Osteoblast (primary cell): ENCODE measurements at regions not wholly inside any gene's neighbourhood (a gene's known extent, or its start where the extent isn't known, plus 50 kb on each side); places are given as distances from the start of the nearest gene placed in this dataset.

Experiments used
- DNase-seq: peaks from one replicate; pipeline ENCODE4 v3.0.0; 2011; ENCODE audit warnings: low spot score, mixed read lengths; ENCODE audit not compliant: insufficient read length; ENCODE audit errors: missing footprints
- H2AFZ ChIP-seq: 2 replicates; pipeline ENCODE4 v1.6.0; 2011; ENCODE audit warnings: mild to moderate bottlenecking, low read length
- H3K27ac ChIP-seq: 2 replicates; pipeline ENCODE4 v1.5.1; 2011; ENCODE audit warnings: mild to moderate bottlenecking, low read depth, low read length, moderate library complexity
- H3K27me3 ChIP-seq: 2 replicates; pipeline ENCODE4 v1.6.0; 2012; ENCODE audit warnings: mild to moderate bottlenecking, control low read depth, inconsistent platforms, low read length, moderate library complexity; ENCODE audit not compliant: insufficient read depth
- H3K36me3 ChIP-seq: 2 replicates; pipeline ENCODE4 v1.5.1; 2011; ENCODE audit warnings: mild to moderate bottlenecking, low read length, control low read depth, moderate library complexity; ENCODE audit not compliant: insufficient read depth
- H3K4me1 ChIP-seq: 2 replicates; pipeline ENCODE4 v1.5.1; 2011; ENCODE audit warnings: mild to moderate bottlenecking, low read length, control low read depth, moderate library complexity; ENCODE audit not compliant: insufficient read depth
- H3K4me2 ChIP-seq: 2 replicates; pipeline ENCODE4 v1.6.0; 2011; ENCODE audit warnings: mild to moderate bottlenecking, low read length; ENCODE audit not compliant: insufficient read depth
- H3K4me3 ChIP-seq: fragments of 200-600 bp; sonication (generic); 3 replicates; pipeline ENCODE4 v1.5.1; 2012; ENCODE audit warnings: mild to moderate bottlenecking, low read length, inconsistent platforms; ENCODE audit not compliant: insufficient read depth
- H3K79me2 ChIP-seq: 2 replicates; pipeline ENCODE4 v1.6.0; 2012; ENCODE audit warnings: mild to moderate bottlenecking, low read length, control low read depth, inconsistent platforms; ENCODE audit not compliant: insufficient read depth
- H3K9me3 ChIP-seq: 2 replicates; pipeline ENCODE4 v1.5.1; 2011; ENCODE audit warnings: low read depth, low read length, control low read depth
- H4K20me1 ChIP-seq: 2 replicates; pipeline ENCODE4 v1.6.0; 2012; ENCODE audit warnings: mild to moderate bottlenecking, low read length, control low read depth; ENCODE audit not compliant: insufficient read depth
- CTCF ChIP-seq: IDR thresholded peaks from 2 replicates; pipeline ENCODE4 v1.5.1; 2011; ENCODE audit warnings: mild to moderate bottlenecking, low read depth, low read length, moderate library complexity; ENCODE audit errors: extremely low read depth

DNA sequence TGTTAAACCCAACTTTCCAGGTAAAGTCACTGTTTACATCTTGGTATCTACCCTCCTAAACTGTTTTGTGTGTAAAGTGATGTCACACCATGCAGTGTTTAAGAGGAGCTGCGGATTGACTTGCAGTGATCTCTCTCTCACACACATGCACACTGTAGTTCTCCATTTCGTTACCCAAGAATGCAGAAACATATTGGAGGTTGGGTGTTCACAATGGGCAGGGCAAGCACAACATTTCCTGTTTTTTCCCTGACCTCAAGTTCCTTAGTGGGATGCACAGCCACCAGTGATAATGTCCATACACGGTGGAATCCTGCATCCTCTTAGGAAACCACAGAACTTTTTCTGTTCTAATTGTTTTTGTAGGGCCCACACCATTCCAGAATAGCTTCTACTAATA is 85.3 kb upstream of the CFAP20DC start:
- no peak for TF ChIP-seq CTCF

DNA sequence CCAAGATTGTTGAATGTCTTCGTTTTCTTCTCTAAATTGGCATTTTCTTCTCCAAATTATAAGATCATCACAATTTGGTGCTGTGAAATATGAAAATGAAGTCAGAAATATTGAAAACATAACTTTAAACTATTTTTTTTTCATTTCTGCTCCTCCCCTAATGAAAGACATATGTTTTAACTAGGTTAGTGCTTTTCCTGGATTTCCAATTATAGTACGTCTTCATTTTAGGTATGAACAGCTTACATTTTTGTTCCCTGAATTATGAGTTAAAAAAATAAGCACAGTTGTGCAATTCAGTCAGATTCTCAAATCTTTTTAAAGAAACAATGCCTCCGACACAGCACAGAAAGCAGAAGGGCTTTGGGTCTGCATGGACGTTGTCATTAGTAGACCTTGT is 83.5 kb upstream of the CFAP20DC start:
- Histone ChIP-seq H3K9me3 (no peaks in the 10 kb centered on the region), H3K79me2 (no peaks in the 10 kb centered on the region), H3K4me3 (no peak overlapping the region), H3K27ac (no peak overlapping the region), H3K4me1 (peaks cover 4% of the 10 kb centered on the region), H3K36me3 (no peaks in the 10 kb centered on the region), H4K20me1 (no peaks in the 10 kb centered on the region), H3K4me2 (peak overlapping the region; percentile 58), H2AFZ (peak overlapping the region; percentile 51), H3K27me3 (no peaks in the 10 kb centered on the region)
- no peak for TF ChIP-seq CTCF
- peak; percentile 76 for DNase-seq

More for the DNA sequence above, 85.3 kb upstream of the CFAP20DC start:
- no peak for DNase-seq
- Histone ChIP-seq H3K4me3 (no peak overlapping the region), H3K27me3 (no peaks in the 10 kb centered on the region), H4K20me1 (no peaks in the 10 kb centered on the region), H2AFZ (no peak overlapping the region), H3K79me2 (no peaks in the 10 kb centered on the region), H3K4me2 (no peak overlapping the region), H3K36me3 (no peaks in the 10 kb centered on the region), H3K27ac (no peak overlapping the region), H3K9me3 (no peaks in the 10 kb centered on the region), H3K4me1 (peaks cover 4% of the 10 kb centered on the region)

GRCh38 chr3:59131016-59131766 is 81.4 kb upstream of the CFAP20DC start:
- no peaks in the 10 kb centered on the region for H4K20me1 ChIP-seq
- H3K9me3 ChIP-seq: no peaks in the 10 kb centered on the region
- no peaks in the 10 kb centered on the region for H3K36me3 ChIP-seq
- H3K4me3 ChIP-seq: no peak overlapping the region
- H3K4me2 ChIP-seq: no peak overlapping the region
- no peak for DNase-seq
- H3K27me3 ChIP-seq: no peaks in the 10 kb centered on the region
- peaks cover 14% of the 10 kb centered on the region for H3K4me1 ChIP-seq
- H3K79me2 ChIP-seq: no peaks in the 10 kb centered on the region
- no peak for TF ChIP-seq CTCF
- H2AFZ ChIP-seq: no peak overlapping the region
- no peak overlapping the region for H3K27ac ChIP-seq

DNA sequence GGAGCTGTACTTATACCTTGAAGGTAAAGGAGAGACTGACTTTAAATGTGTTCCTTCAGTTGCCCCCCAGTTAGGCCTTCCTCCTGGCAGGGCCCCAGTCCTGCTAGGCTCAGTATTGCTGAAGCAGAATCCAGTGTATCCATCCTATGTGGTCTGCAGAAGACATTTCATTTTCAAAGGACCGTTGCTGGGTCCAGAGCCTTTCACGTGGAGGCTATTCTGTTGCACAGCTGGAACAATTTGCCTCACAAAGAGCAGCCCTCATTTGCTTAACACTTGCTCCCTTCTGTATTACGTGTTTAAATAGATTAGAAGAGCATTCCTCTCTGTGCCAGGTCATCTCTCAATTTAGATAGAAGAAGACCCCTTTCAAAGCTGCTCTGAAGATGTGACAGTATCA is 78.9 kb upstream of the CFAP20DC start:
- Histone ChIP-seq H3K4me3 (no peak overlapping the region), H3K27me3 (no peaks in the 10 kb centered on the region), H3K4me1 (peaks cover 14% of the 10 kb centered on the region), H2AFZ (peak overlapping the region; percentile 41), H3K9me3 (no peaks in the 10 kb centered on the region), H3K79me2 (no peaks in the 10 kb centered on the region), H3K4me2 (no peak overlapping the region), H3K27ac (no peak overlapping the region), H4K20me1 (no peaks in the 10 kb centered on the region), H3K36me3 (no peaks in the 10 kb centered on the region)
- TF ChIP-seq CTCF: no peak
- DNase-seq: no peak
